ENCODE measurements at regions not wholly inside any gene's neighbourhood (a gene's known extent, or its start where the extent isn't known, plus 50 kb on each side); places are given as distances from the start of the nearest gene placed in this dataset.
"Not testable (repeated sequence)": the region's sequence is repeated elsewhere in the genome, so short reads cannot be mapped to it uniquely, and the experiment has no call there.

GRCh38 chr13:19344585-19345120, 163.0 kb upstream of the TUBA3C start:
- TF ChIP-seq SIX5 (IDR thresholded peaks at IDR 0.05; ENCODE audit: low read depth, low read length, severe bottlenecking); NFYA (IDR thresholded peaks at IDR 0.05; ENCODE audit: borderline replicate concordance, low read depth, low read length); SP1 (IDR thresholded peaks at IDR 0.05; ENCODE audit: low read depth, low read length): not testable (repeated sequence)

All from GM12878 (cell line).